ENCODE measurements at regions not wholly inside any gene's neighbourhood (a gene's known extent, or its start where the extent isn't known, plus 50 kb on each side); places are given as distances from the start of the nearest gene placed in this dataset.
A peak's percentile ranks its signal among the peaks of the same experiment; 100 is the strongest.

DNA sequence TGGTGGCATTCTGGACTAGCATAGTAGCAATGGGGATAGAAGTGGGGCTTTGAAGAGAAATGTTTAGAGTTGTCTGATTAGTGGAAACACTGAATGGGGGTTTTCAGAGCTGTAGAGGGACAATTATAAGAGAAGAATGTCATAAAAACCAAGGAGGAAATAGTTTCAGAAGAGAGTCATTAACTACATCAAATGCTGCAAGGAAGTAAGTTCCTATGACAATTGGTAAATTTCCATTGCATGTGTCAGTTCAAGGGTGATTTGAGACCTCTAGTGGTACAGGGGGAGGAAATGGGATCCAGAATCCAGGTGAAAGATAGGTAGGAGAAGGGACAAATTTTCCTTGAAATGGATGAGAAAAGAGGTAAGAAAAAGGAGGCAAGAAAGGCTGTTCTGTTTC lies 68.3 kb upstream of the TBC1D5 start:
- Mint-ChIP-seq H3K36me3 (ENCODE audit: low read depth) (no peaks in the 10 kb centered on the region), H3K27me3 (ENCODE audit: low read depth) (peaks cover 8% of the 10 kb centered on the region), H3K4me1 (ENCODE audit: low read depth) (peaks cover 11% of the 10 kb centered on the region), H3K27ac (no peak overlapping the region), H3K4me3 (no peak overlapping the region), H3K9me3 (no peaks in the 10 kb centered on the region)
- no peak for DNase-seq
- CTCF ChIA-PET: interaction anchor here (0.6 kb wide), 1 partner anchor 94 kb away, joined by 4 read pairs; no protein-coding TSS in a partner anchor
- intact Hi-C loops (cut with micrococcal nuclease): loop anchor here (1.0 kb wide), 1 partner anchor 379 kb away; no protein-coding TSS in a partner anchor

DNA sequence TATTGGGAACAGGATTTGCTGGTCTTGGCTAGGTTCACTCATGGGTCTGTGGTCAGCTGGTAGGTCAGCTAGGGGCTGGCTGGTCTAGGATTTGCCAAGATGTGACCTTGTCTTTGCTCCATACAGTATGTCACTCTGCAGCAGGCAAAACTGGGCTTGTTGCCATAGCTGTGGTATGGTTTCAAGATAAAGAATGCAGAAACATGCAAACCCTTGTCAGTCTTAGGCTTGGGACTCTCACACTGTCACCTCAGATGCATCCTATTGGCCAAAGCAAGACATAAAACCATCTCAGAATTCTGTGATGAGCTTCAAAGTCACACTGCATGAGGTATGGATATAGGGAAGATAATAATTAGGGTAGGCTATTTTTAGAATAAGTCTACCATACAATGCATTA lies 66.6 kb upstream of the TBC1D5 start:
- H3K4me1 Mint-ChIP-seq (ENCODE audit: low read depth): peaks cover 11% of the 10 kb centered on the region

DNA sequence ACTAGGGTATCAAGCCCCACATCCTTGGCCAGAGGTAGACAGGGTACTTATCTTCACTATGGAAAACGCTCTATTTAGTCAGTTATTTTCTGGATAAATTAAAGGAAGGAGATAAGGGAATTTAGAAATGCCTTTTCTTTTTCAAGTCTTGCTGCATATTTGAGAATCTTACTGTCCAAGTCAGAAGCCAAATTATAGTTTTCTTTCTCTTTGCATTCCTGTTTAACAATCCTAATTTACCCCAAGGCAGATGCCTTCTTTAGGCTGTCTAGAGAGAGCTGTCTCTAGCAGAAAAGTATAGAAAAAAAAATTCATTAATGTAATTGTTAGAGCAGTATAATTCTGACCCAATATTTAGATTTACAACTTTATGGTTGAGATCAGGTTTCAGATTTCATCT lies 64.4 kb upstream of the TBC1D5 start:
- Mint-ChIP-seq H3K27me3 (ENCODE audit: low read depth) (peaks cover 8% of the 10 kb centered on the region), H3K4me1 (ENCODE audit: low read depth) (peaks cover 11% of the 10 kb centered on the region), H3K36me3 (ENCODE audit: low read depth) (no peaks in the 10 kb centered on the region), H3K9me3 (no peaks in the 10 kb centered on the region), H3K27ac (no peak overlapping the region), H3K4me3 (no peak overlapping the region)
- intact Hi-C loops (cut with micrococcal nuclease): loop anchor here (10.0 kb wide), 1 partner anchor 62 kb away; the partner anchor contains the start of gene TBC1D5
- no peak for DNase-seq
- CTCF ChIA-PET: no interaction called here

More for the DNA sequence above, 66.6 kb upstream of the TBC1D5 start:
- no peaks in the 10 kb centered on the region for H3K9me3 Mint-ChIP-seq
- H3K27me3 Mint-ChIP-seq (ENCODE audit: low read depth): peaks cover 8% of the 10 kb centered on the region
- no peak overlapping the region for H3K4me3 Mint-ChIP-seq
- CTCF ChIA-PET: no interaction called here
- no peaks in the 10 kb centered on the region for H3K36me3 Mint-ChIP-seq (ENCODE audit: low read depth)
- intact Hi-C loops (cut with micrococcal nuclease): loop anchor here (10.0 kb wide), 1 partner anchor 64 kb away; the partner anchor contains the start of gene TBC1D5
- no peak overlapping the region for H3K27ac Mint-ChIP-seq
- DNase-seq: no peak

DNA sequence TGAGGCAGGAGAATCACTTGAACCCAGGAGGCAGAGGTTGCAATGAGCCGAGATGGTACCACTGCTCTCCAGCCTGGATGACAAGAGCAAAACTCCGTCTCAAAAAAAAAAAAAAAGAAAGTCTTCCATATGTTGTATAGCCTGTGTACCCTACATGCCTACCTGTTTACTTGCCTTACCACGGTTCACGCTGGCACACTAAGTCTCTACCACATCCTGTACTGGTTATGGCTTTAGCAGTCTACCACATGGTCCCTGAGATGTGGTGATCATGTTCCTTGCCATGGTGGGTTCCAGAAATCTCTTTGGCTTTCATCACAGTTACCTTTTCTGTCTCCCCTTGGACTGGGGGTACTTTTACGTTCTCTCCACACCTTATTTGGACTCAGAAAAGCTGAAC lies 63.8 kb upstream of the TBC1D5 start:
- peaks cover 8% of the 10 kb centered on the region for H3K27me3 Mint-ChIP-seq (ENCODE audit: low read depth)
- peak; percentile 23 for DNase-seq
- H3K4me1 Mint-ChIP-seq (ENCODE audit: low read depth): peaks cover 11% of the 10 kb centered on the region
- intact Hi-C loops (cut with micrococcal nuclease): loop anchor here (10.0 kb wide), 1 partner anchor 61 kb away; the partner anchor contains the start of gene TBC1D5
- no peak overlapping the region for H3K27ac Mint-ChIP-seq
- no peaks in the 10 kb centered on the region for H3K36me3 Mint-ChIP-seq (ENCODE audit: low read depth)
- H3K9me3 Mint-ChIP-seq: no peaks in the 10 kb centered on the region
- CTCF ChIA-PET: no interaction called here
- H3K4me3 Mint-ChIP-seq: no peak overlapping the region

DNA sequence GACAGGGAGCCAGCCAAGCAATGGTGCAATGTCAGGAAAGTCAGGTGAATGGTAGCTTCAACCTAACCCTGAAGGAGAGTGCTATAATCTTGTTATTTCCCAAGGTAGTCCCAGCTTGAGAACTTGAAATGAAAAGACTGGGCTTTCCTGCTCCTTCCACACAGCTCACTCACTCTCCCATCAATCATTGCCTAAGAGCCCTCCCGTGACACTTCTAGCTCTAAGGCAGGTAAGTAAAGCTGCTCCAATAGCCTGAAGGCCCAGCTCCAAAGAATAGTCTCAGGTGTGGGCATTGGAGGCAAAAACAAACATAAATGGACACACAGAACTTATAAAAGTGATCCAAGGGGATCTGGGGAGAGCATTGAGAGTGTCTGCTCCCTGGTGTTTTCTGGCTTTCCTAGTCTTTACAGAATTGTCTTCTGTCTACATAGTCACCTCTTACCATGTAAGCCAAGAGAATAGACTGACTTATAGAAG lies 63.1 kb upstream of the TBC1D5 start:
- Mint-ChIP-seq H3K4me1 (ENCODE audit: low read depth) (peaks cover 8% of the 10 kb centered on the region), H3K9me3 (no peaks in the 10 kb centered on the region), H3K27me3 (ENCODE audit: low read depth) (peaks cover 5% of the 10 kb centered on the region), H3K27ac (no peak overlapping the region), H3K36me3 (ENCODE audit: low read depth) (no peaks in the 10 kb centered on the region), H3K4me3 (no peak overlapping the region)
- intact Hi-C loops (cut with micrococcal nuclease): loop anchor here (10.0 kb wide), 1 partner anchor 61 kb away; the partner anchor contains the start of gene TBC1D5
- CTCF ChIA-PET: no interaction called here
- no peak for DNase-seq

DNA sequence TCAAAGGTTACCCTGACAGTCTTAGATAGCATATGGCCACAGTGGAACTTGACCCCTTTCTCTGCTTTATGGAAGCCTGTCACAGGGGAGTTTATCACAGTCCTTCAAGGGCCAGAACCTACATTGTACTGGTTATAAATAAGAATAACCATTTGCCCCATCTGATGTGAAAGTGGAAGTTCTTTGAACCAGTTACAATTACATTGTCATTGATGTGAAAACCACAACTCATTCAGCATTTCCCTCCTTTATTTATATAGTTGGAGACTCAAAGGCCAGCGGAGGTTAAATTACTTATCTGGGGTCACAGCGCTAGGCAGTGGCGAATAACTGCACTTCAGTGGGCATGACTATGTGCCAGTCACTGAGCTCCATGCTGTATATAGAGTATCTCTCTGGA lies 60.5 kb upstream of the TBC1D5 start:
- no peak for DNase-seq
- no peak overlapping the region for H3K4me3 Mint-ChIP-seq
- no peak overlapping the region for H3K27ac Mint-ChIP-seq
- H3K36me3 Mint-ChIP-seq (ENCODE audit: low read depth): no peaks in the 10 kb centered on the region
- H3K4me1 Mint-ChIP-seq (ENCODE audit: low read depth): peaks cover 8% of the 10 kb centered on the region
- intact Hi-C loops (cut with micrococcal nuclease): loop anchor here (10.0 kb wide), 1 partner anchor 58 kb away; the partner anchor contains the start of gene TBC1D5
- CTCF ChIA-PET: no interaction called here
- H3K27me3 Mint-ChIP-seq (ENCODE audit: low read depth): no peaks in the 10 kb centered on the region
- no peaks in the 10 kb centered on the region for H3K9me3 Mint-ChIP-seq

DNA sequence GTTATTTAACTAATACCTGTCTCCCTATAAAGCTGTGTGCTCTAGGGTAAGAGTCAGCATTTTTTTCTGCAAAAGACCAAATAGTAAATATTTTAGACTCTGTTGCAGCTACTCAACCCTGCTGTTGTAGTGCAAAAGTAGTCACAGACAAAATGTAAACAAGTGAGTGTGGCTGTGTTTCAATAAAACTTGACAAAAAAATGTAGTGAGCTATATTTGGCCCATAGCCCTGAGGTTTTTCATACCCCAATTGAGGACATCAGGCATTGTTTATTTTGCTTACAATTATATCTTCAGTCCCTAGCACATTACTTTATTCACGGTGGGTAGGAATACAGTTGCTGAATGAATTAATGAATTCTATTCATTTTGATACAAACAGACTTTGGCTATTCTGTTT lies 58.7 kb upstream of the TBC1D5 start:
- intact Hi-C loops (cut with micrococcal nuclease): loop anchor here (10.0 kb wide), 1 partner anchor 56 kb away; the partner anchor contains the start of gene TBC1D5
- no peak overlapping the region for H3K4me3 Mint-ChIP-seq
- CTCF ChIA-PET: interaction anchor here (2.7 kb wide), 1 partner anchor 40 kb away, joined by 10 read pairs; no protein-coding TSS in a partner anchor
- H3K4me1 Mint-ChIP-seq (ENCODE audit: low read depth): peaks cover under 1% of the 10 kb centered on the region
- no peaks in the 10 kb centered on the region for H3K36me3 Mint-ChIP-seq (ENCODE audit: low read depth)
- no peak overlapping the region for H3K27ac Mint-ChIP-seq
- H3K9me3 Mint-ChIP-seq: no peaks in the 10 kb centered on the region
- no peaks in the 10 kb centered on the region for H3K27me3 Mint-ChIP-seq (ENCODE audit: low read depth)
- DNase-seq: no peak

DNA sequence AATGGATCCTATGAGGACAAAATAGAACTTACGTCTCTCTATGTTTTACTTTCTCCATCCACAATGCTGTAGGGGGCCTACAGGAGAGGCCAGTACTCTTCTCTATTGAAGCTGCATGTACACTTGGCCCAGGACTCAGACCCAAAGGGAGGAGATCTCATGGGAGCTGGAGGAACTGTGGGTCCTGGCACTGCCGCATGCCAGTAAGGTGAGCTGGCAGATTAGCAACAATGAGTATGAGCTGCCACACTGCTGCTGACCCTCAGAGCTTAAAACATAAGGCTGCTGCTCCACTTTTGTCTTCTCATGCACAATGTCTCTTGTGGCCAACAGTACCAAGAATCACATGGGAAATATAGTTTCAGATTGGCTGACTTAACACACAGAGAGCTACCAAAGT lies 57.8 kb upstream of the TBC1D5 start:
- Mint-ChIP-seq H3K4me1 (ENCODE audit: low read depth) (no peaks in the 10 kb centered on the region), H3K36me3 (ENCODE audit: low read depth) (no peaks in the 10 kb centered on the region), H3K27me3 (ENCODE audit: low read depth) (no peaks in the 10 kb centered on the region), H3K9me3 (no peaks in the 10 kb centered on the region), H3K27ac (no peak overlapping the region), H3K4me3 (no peak overlapping the region)
- DNase-seq: no peak
- CTCF ChIA-PET: interaction anchor here (2.7 kb wide), 1 partner anchor 41 kb away, joined by 10 read pairs; no protein-coding TSS in a partner anchor
- intact Hi-C loops (cut with micrococcal nuclease): loop anchor here (10.0 kb wide), 1 partner anchor 55 kb away; the partner anchor contains the start of gene TBC1D5

DNA sequence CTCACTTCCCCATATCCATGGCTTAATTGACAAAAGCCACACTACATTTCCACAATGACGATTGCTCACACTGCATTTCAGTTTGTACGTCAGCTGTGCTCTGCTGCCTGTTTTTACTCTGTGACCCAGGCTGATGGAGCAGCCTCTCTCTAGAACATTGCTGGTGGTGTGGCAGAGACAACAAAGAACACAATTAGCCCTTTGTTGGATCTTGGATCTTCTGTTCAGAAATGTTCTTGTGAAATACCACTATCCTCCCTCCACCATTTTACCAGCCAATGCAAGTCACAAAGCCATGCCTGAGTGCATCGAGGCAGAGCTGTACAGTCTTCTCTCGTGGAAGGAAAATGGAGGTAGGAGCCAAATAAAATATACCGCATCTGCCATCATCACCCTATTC lies 56.9 kb upstream of the TBC1D5 start:
- Mint-ChIP-seq H3K4me1 (ENCODE audit: low read depth) (no peaks in the 10 kb centered on the region), H3K4me3 (no peak overlapping the region), H3K9me3 (no peaks in the 10 kb centered on the region), H3K27ac (no peak overlapping the region), H3K27me3 (ENCODE audit: low read depth) (no peaks in the 10 kb centered on the region), H3K36me3 (ENCODE audit: low read depth) (no peaks in the 10 kb centered on the region)
- DNase-seq: no peak
- intact Hi-C loops (cut with micrococcal nuclease): no loop called here
- CTCF ChIA-PET: interaction anchor here (2.7 kb wide), 1 partner anchor 42 kb away, joined by 10 read pairs; no protein-coding TSS in a partner anchor

DNA sequence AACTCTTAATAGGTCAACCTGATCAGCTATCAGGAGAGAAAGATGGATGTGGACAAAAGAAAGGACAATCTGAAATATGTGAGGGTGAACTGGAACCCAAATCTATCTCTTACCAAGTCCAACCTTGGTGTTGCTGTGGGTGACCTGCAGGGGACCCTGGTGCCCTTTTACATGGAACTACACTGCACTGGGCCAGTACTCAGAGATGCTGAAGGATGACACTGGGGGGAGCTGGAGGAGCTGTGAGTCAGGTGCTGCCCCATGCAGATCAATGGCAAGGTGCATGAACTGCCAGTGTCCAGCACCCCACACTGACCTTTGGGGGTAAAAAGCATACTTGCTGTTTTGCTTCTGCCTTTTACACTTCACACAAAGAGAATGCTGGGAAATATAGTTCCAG lies 55.6 kb upstream of the TBC1D5 start:
- intact Hi-C loops (cut with micrococcal nuclease): no loop called here
- peaks cover 4% of the 10 kb centered on the region for H3K27me3 Mint-ChIP-seq (ENCODE audit: low read depth)
- no peak overlapping the region for H3K4me3 Mint-ChIP-seq
- CTCF ChIA-PET: no interaction called here
- no peak for DNase-seq
- H3K27ac Mint-ChIP-seq: no peak overlapping the region
- H3K9me3 Mint-ChIP-seq: peaks cover under 1% of the 10 kb centered on the region
- H3K36me3 Mint-ChIP-seq (ENCODE audit: low read depth): no peaks in the 10 kb centered on the region
- no peaks in the 10 kb centered on the region for H3K4me1 Mint-ChIP-seq (ENCODE audit: low read depth)

DNA sequence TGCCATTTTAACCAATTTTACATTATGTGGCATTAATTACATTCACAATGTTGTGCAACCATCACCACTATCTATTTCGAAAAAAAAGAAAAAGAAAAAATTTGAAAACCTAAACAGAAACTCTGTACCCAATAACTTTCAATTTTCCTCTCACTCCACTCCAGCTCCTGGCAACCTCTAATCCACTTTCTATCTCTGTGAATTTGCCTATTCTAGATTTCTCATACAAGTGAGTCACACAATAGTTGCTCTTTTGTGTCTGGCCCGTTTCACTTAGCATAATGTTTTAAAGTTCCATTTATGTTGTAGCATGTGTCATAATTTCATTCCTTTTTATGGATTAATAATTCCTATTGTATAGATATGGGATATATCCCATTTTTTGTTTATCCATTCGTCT lies 53.3 kb upstream of the TBC1D5 start:
- intact Hi-C loops (cut with micrococcal nuclease): no loop called here
- CTCF ChIA-PET: no interaction called here
- Mint-ChIP-seq H3K4me3 (no peak overlapping the region), H3K27me3 (ENCODE audit: low read depth) (peaks cover 4% of the 10 kb centered on the region), H3K9me3 (peaks cover 12% of the 10 kb centered on the region), H3K4me1 (ENCODE audit: low read depth) (no peaks in the 10 kb centered on the region), H3K27ac (no peak overlapping the region), H3K36me3 (ENCODE audit: low read depth) (peaks cover 6% of the 10 kb centered on the region)
- DNase-seq: no peak

DNA sequence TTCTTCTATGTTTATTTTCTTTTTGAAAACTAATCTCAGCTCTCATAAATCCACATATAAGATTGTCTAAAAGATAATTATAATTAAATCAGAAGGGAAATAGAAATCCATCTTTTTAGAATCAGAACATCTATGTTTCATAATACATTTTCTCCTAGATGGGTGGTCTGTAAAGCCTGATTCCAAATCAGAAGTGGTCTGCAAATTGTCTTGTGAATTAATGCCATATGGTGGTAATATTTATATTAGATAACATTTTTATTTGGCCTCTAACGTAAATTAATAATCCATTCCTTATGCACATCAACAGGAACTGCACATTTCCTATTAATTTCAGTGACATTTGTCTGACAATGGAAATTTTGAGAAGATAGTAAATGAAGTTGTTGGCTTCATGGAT lies 52.8 kb upstream of the TBC1D5 start:
- intact Hi-C loops (cut with micrococcal nuclease): no loop called here

DNA sequence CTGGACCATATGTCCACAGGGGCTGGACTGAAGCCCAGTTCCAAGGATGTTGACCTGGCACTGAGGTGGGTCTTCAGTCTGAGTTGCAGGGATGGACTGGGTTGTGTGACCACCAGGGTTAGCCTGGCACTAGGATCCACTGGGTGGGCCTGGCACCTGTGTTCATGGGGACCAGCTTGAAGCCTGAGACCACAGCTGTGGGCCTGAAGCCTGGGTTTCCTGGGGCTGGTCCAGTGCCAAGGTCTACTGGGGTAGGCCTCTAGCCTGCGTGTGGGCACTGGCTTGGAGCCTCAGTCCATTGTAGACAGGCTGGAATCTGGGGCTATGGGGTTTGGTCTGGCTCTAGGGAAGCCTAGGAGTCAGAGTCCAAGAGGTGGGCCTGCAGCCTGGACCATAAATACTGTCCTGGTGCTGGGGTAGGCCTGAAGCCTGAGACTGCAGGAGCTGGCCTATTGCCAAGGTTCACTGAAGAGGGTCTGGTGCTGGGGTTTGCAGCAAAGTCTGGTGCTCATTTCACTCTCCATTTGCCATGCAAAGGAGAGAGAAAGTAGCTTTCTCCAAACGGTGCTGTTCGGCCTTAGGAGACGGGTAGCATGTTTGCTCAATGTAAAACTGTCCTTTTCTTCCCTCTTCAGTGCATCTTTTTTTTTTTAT lies 51.2 kb upstream of the TBC1D5 start:
- Mint-ChIP-seq H3K27me3 (ENCODE audit: low read depth) (peaks cover 4% of the 10 kb centered on the region), H3K36me3 (ENCODE audit: low read depth) (peaks cover 6% of the 10 kb centered on the region), H3K4me3 (no peak overlapping the region), H3K9me3 (peaks cover 12% of the 10 kb centered on the region), H3K4me1 (ENCODE audit: low read depth) (no peaks in the 10 kb centered on the region), H3K27ac (no peak overlapping the region)
- no peak for DNase-seq
- intact Hi-C loops (cut with micrococcal nuclease): no loop called here
- CTCF ChIA-PET: no interaction called here

More for the DNA sequence above, 52.8 kb upstream of the TBC1D5 start:
- H3K4me3 Mint-ChIP-seq: no peak overlapping the region
- peaks cover 4% of the 10 kb centered on the region for H3K27me3 Mint-ChIP-seq (ENCODE audit: low read depth)
- H3K36me3 Mint-ChIP-seq (ENCODE audit: low read depth): peaks cover 6% of the 10 kb centered on the region
- CTCF ChIA-PET: no interaction called here
- no peak overlapping the region for H3K27ac Mint-ChIP-seq
- H3K9me3 Mint-ChIP-seq: peaks cover 12% of the 10 kb centered on the region
- no peaks in the 10 kb centered on the region for H3K4me1 Mint-ChIP-seq (ENCODE audit: low read depth)
- no peak for DNase-seq

All from activated naive CD4-positive, alpha-beta T cell treated with anti-CD3 and anti-CD28 coated beads for 36 hours (primary cell).